Thoracic aorta (tissue), 2 donors: ENCODE measurements at regions not wholly inside any gene's neighbourhood (a gene's known extent, or its start where the extent isn't known, plus 50 kb on each side); places are given as distances from the start of the nearest gene placed in this dataset.
"Not testable (repeated sequence)": the region's sequence is repeated elsewhere in the genome, so short reads cannot be mapped to it uniquely, and the experiment has no call there.

Source experiments
- ATAC-seq: fragments of 150-250 bp; one replicate; pipeline ENCODE4 v1.8.0; 2017; ENCODE audit warnings: low read depth; ENCODE audit not compliant: insufficient number of reproducible peaks, low FRiP score
- DNase-seq: peaks from one replicate; pipeline ENCODE4 v3.0.0-alpha.2; 2020; ENCODE audit warnings: low spot score
- H3K27ac ChIP-seq, 2 donors: fragments of 200-600 bp; sonication (generic); 1 replicate in 1 of 2; 2 replicates in 1 of 2; pipeline ENCODE4 v1.5.1; 2016; ENCODE audit warnings: mild to moderate bottlenecking in 2 of 2, moderate library complexity in 2 of 2
- H3K27me3 ChIP-seq: fragments of 200-600 bp; sonication (generic); replicated peaks from 2 replicates; pipeline ENCODE4 v1.6.0; 2016; ENCODE audit warnings: mild to moderate bottlenecking; ENCODE audit not compliant: insufficient read depth
- H3K36me3 ChIP-seq: fragments of 200-600 bp; sonication (generic); one replicate; pipeline ENCODE4 v1.5.1; 2016
- H3K4me1 ChIP-seq, 2 donors: fragments of 200-600 bp; sonication (generic); 1 replicate in 1 of 2; 2 replicates in 1 of 2; pipeline versions ENCODE4 v1.5.1 to v1.6.0; 2016; ENCODE audit warnings: low read depth in 2 of 2, mild to moderate bottlenecking in 1 of 2; ENCODE audit not compliant: control insufficient read depth in 1 of 2
- H3K4me3 ChIP-seq: fragments of 200-600 bp; sonication (generic); 2 replicates; pipeline ENCODE4 v1.5.1; 2016; ENCODE audit warnings: mild to moderate bottlenecking
- H3K9me3 ChIP-seq: fragments of 200-600 bp; sonication (generic); 2 replicates; pipeline ENCODE4 v1.5.1; 2016
- TF ChIP-seq, protein P1 (sequence below): fragments of 200-600 bp; sonication (generic); IDR thresholded peaks from one replicate; pipeline ENCODE4 v1.5.1; 2019; ENCODE audit warnings: antibody characterized with exemption

DNA sequence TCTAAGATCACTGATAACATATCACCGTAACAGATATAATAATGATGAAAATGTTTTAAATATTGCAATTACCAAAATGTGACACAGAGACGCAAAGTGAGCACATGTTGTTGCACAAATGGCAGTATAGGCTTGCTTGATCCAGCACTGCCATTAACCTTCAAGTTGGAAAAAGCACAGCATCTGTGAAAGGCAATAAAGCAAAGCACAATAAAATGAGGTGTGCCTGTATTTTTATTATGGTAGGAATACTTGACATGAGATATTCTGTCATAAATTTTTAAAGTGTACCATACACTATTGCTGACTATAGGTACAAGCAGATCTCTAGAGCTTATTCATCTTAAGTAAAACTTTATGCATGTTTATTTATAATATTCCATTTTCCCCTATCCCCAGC, 312.2 kb downstream of the PTH2R start:
- DNase-seq (no peak), ATAC-seq (no peak)
- no peaks in the 10 kb centered on the region for H3K36me3 ChIP-seq
- H3K27me3 ChIP-seq, result no peaks in the 10 kb centered on the region
- no peaks in the 10 kb centered on the region for H3K9me3 ChIP-seq
- no peak overlapping the region for H3K27ac ChIP-seq
- H3K4me1 ChIP-seq, result no peaks in the 10 kb centered on the region
- H3K4me3 ChIP-seq, result no peak overlapping the region
- TF ChIP-seq, protein P1, sequence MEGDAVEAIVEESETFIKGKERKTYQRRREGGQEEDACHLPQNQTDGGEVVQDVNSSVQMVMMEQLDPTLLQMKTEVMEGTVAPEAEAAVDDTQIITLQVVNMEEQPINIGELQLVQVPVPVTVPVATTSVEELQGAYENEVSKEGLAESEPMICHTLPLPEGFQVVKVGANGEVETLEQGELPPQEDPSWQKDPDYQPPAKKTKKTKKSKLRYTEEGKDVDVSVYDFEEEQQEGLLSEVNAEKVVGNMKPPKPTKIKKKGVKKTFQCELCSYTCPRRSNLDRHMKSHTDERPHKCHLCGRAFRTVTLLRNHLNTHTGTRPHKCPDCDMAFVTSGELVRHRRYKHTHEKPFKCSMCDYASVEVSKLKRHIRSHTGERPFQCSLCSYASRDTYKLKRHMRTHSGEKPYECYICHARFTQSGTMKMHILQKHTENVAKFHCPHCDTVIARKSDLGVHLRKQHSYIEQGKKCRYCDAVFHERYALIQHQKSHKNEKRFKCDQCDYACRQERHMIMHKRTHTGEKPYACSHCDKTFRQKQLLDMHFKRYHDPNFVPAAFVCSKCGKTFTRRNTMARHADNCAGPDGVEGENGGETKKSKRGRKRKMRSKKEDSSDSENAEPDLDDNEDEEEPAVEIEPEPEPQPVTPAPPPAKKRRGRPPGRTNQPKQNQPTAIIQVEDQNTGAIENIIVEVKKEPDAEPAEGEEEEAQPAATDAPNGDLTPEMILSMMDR, result no peak

DNA sequence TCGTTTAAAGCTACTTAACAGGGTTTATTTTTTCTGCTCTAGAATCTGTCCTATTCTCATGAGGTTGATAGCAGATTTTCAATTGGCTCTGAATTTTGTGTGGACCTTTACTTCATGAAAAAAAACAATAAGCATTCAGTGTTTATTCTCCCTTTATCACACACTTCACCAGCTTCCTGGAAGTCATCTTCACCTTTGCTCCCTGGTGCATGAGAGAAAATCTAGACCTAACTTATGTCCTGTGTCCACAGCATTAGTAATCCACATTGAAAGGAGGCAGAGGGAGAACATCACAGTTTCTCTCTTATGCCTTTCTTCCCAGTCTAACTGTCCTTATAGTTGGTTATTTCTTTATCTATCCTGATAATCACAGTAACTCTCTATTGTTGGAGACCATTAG, 316.1 kb downstream of the PTH2R start:
- no peaks in the 10 kb centered on the region for H3K36me3 ChIP-seq
- DNase-seq, result no peak
- no peaks in the 10 kb centered on the region for H3K4me1 ChIP-seq
- TF ChIP-seq, protein P1, result no peak
- no peak for ATAC-seq
- H3K9me3 ChIP-seq, result no peaks in the 10 kb centered on the region
- no peak overlapping the region for H3K4me3 ChIP-seq
- no peaks in the 10 kb centered on the region for H3K27me3 ChIP-seq
- H3K27ac ChIP-seq, result no peak overlapping the region

DNA sequence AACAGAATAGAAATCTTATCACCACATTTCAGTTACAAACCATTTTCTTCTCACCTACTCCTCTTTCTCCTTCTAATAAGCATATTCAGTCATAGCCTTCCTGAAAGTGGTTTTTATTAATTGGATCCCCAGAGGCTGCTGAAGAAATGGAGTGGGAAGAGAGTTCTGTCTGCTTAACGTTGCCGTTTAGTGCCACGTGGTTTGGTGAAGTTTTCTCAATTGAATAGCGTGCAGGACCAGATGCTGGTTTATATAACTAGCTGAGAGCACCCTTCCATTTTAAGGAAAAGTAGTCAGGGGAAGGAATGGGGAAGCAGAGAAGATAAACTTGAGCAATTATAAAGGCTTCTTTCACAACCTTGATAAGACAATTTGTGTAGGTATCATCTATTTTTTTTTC, 318.7 kb downstream of the PTH2R start:
- H3K36me3 ChIP-seq, result no peaks in the 10 kb centered on the region
- DNase-seq (no peak), ATAC-seq (no peak)
- H3K4me3 ChIP-seq, result no peak overlapping the region
- H3K27me3 ChIP-seq, result no peaks in the 10 kb centered on the region
- no peaks in the 10 kb centered on the region for H3K9me3 ChIP-seq
- H3K27ac ChIP-seq, result no peak overlapping the region
- TF ChIP-seq, protein P1, result no peak
- H3K4me1 ChIP-seq, result no peaks in the 10 kb centered on the region

DNA sequence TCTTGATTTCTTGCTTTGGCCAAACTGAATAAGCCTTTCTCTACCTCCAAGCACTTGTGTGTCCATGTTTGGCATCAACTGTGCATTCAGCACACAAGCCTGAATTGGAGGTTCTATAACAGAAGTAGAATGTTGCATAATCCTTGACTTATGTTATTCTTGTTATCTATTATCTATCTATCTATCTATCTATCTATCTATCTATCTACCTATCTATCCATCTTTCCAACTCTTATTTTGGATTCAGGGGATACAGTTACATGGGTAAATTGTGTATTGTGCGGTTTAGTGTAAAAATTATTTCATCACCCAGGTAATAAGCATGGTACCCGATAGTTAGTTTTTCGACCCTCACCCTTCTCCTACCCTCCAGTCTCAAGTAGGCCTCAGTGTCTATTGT, 319.6 kb downstream of the PTH2R start:
- H3K36me3 ChIP-seq, result no peaks in the 10 kb centered on the region
- no peaks in the 10 kb centered on the region for H3K9me3 ChIP-seq
- H3K4me3 ChIP-seq, result no peak overlapping the region
- no peaks in the 10 kb centered on the region for H3K27me3 ChIP-seq
- TF ChIP-seq, protein P1, result no peak
- no peak overlapping the region for H3K27ac ChIP-seq
- ATAC-seq, result no peak
- DNase-seq, result no peak
- H3K4me1 ChIP-seq, result no peaks in the 10 kb centered on the region

DNA sequence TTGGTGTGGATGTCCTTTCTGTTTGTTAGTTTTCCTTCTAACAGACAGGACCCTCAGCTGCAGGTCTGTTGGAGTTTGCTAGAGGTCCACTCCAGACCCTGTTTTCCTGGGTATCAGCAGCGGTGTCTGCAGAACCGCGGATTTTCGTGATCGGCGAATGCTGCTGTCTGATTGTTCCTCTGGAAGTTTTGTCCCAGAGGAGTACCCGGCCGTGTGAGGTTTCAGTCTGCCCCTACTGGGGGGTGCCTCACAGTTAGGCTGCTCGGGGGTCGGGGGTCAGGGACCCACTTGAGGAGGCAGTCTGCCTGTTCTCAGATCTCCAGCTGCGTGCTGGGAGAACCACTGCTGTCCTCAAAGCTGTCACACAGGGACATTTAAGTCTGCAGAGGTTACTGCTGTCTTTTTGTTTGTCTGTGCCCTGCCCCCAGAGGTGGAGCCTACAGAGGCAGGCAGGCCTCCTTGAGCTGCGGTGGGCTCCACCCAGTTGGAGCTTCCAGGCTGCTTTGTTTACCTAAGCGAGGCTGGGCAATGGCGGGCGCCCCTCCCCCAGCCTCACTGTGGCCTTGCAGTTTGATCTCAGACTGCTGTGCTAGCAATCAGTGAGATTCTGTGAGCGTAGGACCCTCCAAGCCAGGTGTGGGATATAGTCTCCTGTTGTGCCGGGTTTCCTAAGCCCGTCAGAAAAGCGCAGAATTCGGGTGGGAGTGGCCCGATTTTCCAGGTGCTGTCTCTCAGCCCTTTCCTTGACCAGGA, 345.2 kb downstream of the PTH2R start:
- H3K4me3 ChIP-seq, H3K9me3 ChIP-seq, ATAC-seq, DNase-seq, H3K27ac ChIP-seq, H3K36me3 ChIP-seq, H3K27me3 ChIP-seq, H3K4me1 ChIP-seq: not testable (repeated sequence)

DNA sequence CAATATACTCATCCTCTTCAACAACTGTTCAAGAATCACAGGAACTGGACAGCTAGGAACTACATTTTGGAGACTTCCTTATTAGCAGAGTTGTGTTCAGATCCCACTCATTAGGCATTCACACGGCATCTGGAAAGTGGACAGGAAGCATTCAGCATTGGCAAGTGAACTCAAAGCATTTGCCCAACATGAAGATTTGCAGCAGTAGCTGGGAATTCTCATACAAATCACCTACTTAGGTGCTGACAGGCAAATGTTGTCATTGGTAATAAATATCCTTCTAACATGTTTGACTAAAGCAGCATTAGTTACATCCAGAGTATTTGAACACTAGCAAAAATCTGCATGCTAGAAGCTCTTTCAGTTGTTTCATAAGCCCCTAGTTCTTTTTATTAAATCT, 350.8 kb downstream of the PTH2R start:
- Histone ChIP-seq H3K36me3 (no peaks in the 10 kb centered on the region), H3K4me1 (no peaks in the 10 kb centered on the region), H3K9me3 (no peaks in the 10 kb centered on the region), H3K4me3 (no peak overlapping the region), H3K27ac (no peak overlapping the region), H3K27me3 (no peaks in the 10 kb centered on the region)
- DNase-seq, result no peak
- no peak for ATAC-seq
- TF ChIP-seq, protein P1, result no peak

DNA sequence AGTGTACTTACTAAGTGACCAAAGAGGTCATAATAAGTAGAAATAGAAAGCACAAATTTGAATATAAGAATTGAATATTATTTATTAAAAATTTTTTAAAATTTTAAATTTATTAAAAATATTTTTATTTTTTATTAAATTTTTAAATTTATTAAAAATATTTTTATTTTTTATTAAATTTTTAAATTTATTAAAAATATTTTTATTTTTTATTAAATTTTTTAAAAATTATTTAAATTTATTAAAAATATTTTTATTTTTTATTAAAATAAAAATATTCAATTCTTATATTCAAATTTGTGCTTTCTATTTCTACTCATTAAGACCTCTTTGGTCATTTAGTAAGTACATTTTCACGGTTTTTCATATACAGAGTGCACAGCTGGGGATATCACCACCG, 366.5 kb downstream of the PTH2R start:
- not testable (repeated sequence) for DNase-seq, H3K27ac ChIP-seq, ATAC-seq, H3K9me3 ChIP-seq, H3K4me1 ChIP-seq, H3K27me3 ChIP-seq, H3K36me3 ChIP-seq, H3K4me3 ChIP-seq
